Ecto neural progenitor cell (in vitro differentiated cells): ENCODE measurements at regions not wholly inside any gene's neighbourhood (a gene's known extent, or its start where the extent isn't known, plus 50 kb on each side); places are given as distances from the start of the nearest gene placed in this dataset.

Experiments
- DNase-seq: peaks from one replicate; pipeline ENCODE4 v3.0.0-alpha.2; 2018; ENCODE audit warnings: low spot score

- DNase-seq, result no peak
These were observed 362.4 kb upstream of the LRATD1 start for GRCh38 chr2:14270036-14270582.

DNA sequence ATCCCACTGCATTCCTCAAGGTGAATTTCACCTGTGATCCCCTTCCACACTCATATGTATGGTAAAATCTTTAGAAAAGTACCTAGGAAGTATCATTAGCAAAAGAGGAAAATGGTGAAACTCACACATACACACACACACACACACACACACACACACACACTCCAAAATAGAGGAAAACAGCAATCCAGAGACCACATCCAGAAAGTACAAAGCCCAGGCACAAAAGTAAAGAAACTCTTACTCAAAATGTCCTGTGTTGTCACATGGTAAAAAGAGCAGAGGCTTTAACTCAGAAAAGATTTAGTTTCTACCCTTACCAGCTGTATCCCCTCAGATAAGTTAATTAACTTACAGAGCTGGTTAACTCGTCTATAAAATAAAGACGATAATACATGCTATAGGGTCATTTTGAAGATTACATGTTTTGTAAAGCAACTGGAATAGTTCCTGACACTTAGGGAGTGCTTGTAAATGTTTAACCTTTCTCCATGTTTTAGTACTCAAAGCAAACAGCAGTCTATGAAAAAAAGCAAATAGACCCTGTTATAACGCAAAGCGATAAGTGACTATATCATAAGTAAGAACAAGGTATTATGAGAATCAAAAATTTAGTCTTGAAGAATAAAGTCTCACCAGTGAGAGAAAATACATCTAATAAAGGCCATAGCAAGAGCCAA, 360.0 kb upstream of the LRATD1 start:
- no peak for DNase-seq

- no peak for DNase-seq
These were observed 358.9 kb upstream of the LRATD1 start for GRCh38 chr2:14273650-14274049.

GRCh38 chr2:14284244-14284643, 348.3 kb upstream of the LRATD1 start:
- DNase-seq, result no peak

- DNase-seq, result no peak
These were observed 346.7 kb upstream of the LRATD1 start for GRCh38 chr2:14285812-14286211.

GRCh38 chr2:14288016-14288415, 344.5 kb upstream of the LRATD1 start:
- DNase-seq, result peak; percentile 48

DNA sequence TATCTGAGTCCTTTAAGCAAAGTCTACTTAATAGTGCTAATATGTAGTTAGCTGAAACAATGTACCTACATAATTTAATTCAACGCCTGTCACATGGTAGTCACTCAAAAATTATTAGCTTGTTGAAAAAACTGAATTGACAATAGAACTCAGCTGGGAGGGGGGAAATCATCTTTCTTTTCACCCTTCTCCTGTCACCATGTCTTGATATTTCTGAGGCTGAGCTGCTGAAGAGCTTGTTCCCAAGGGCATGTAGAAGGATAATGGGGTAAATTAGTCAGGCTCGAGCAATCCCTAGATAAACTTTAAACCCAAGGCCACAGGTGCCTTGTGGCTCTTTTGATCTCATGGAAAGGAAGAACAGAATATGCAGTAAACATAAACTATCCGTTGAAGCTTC, 339.6 kb upstream of the LRATD1 start:
- no peak for DNase-seq

GRCh38 chr2:14297340-14297739, 335.2 kb upstream of the LRATD1 start:
- no peak for DNase-seq

- DNase-seq, result no peak
These were observed 334.6 kb upstream of the LRATD1 start for GRCh38 chr2:14297906-14298305.

DNA sequence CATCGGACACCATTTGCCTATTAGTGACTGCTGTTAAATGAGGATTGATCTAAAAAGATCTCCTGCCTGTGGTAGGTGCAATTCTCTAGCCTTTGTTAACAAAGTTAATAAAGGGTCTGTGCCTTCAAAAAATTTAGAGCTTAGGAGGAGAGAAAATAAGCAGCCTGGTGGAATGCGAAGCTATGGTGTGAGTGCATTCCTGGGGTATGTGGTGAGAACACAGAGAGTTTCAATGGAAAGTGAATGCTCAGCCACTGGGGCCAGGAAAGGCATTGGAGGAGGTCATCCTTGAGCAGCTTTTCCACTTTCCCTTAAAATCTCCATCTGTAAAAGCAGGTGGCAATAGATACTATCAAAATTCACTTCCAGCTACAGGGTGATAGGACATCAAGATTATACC, 331.2 kb upstream of the LRATD1 start:
- DNase-seq, result peak; percentile 47

DNA sequence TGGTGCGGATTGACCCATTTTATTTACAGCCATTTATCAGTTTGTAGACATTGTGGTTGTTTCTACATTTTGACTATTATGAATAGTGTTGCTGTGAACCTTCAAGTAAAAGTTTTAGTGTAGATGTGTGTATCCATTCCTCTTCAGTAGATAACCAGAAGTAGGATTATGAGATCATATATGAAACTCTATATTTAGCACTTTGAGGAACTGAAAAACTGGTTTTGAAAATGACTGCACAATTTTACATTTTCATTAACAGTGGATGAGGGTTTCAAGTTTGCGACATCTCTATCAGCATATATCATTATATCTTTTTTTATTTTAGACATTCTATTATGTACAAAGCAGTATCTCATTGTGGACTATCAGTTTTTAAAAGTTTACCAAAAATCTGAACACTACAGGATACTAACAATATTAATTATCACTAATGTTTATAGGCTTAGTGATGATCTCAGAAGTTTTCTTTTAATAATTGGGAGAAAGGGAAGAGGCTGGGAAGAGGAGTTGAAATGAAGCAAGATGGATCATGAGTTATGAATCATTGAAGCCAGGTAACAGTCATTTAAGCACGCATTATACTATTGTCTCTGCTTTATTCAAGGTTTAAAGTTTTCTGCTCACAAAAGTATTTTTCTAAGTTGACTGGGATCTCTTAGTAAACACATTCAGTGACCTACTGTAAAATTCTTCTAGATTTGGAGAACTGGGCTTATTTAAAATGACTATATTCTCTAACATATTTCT, 329.0 kb upstream of the LRATD1 start:
- no peak for DNase-seq

GRCh38 chr2:14304326-14304725, 328.2 kb upstream of the LRATD1 start:
- no peak for DNase-seq

GRCh38 chr2:14306268-14306861, 326.2 kb upstream of the LRATD1 start:
- DNase-seq, result no peak

- DNase-seq, result no peak
These were observed 319.2 kb upstream of the LRATD1 start for GRCh38 chr2:14313341-14313740.

GRCh38 chr2:14316594-14316993, 315.9 kb upstream of the LRATD1 start:
- no peak for DNase-seq

DNA sequence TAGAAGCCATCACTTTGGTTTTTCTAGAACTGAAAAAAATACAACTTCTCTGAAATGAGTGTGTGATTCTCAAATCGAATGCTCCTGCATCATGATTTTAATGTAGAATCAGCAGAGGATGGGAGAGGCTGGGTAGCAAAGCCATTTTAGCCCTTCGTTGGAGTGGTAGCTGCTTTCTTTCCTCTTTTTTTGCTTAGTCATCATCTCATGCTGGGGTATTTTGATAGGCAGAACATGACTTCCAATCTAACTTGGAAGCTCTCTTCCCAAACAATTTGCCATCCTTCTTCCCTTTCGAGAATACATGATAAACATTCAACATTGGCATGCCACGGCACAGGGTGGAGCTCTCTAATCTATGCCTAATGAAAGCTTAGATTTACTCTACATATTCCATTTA, 311.2 kb upstream of the LRATD1 start:
- DNase-seq, result no peak

GRCh38 chr2:14322306-14322705, 310.2 kb upstream of the LRATD1 start:
- DNase-seq, result no peak

GRCh38 chr2:14324308-14324707, 308.2 kb upstream of the LRATD1 start:
- DNase-seq, result no peak

DNA sequence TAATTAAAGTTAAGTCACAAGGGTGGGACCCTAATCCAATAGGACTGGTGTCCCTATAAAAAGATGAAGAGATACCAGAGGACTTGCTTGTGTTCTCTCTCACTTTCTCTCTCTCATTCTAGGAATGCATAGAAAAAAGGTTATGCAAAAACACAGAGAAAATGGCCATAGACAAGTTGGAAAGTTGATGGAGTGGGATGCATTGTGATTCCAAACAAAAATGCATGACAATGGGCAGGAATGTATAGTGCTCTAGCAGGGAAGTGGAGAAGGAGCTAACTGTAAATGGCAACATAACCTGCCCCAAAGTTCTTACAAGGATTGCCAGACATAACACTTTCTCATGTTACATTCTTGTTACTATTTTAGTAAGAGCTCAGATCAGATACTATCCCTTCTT, 301.6 kb upstream of the LRATD1 start:
- DNase-seq, result no peak

GRCh38 chr2:14336759-14337382, 295.6 kb upstream of the LRATD1 start:
- DNase-seq, result no peak

- DNase-seq, result no peak
These were observed 291.8 kb upstream of the LRATD1 start for GRCh38 chr2:14340703-14341102.

DNA sequence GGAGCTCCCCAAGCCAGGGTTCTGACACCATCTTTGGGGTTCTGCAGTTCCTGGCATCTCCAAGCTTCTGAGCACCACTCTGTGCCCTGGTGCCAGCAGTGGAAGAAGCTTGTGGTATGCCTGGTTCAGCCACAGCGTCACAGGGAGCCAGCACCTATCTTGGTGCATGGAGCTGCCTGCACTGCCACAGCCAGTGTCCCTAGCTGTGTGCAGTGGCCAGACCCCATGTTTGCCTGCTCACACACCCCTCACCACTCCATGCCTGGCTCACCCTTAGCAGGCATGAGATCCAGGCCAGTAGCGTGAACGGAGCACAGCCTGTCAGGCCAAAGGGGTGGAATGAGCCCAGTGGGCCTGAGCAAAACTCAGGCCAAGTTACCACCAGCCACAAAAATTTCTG, 290.2 kb upstream of the LRATD1 start:
- no peak for DNase-seq

DNA sequence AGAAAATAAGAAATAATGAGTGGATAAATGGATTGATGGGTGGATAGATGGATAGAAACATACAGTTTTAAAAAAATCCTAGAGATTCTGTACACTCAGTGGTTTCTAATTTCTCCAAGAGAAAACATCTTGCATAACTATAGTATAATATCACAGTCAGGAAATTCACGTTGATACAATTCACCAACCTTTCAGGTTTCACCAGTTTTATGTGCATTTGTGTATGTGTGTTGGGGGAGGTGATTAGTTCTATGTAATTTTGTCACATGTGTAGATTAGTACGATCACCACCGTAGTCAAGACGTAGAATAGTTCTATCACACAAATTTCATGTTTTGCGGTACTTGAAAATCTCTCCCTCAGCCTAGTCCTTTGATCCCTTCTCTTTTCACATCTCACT, 288.2 kb upstream of the LRATD1 start:
- no peak for DNase-seq
